GM21526 (cell line): ENCODE measurements at regions not wholly inside any gene's neighbourhood (a gene's known extent, or its start where the extent isn't known, plus 50 kb on each side); places are given as distances from the start of the nearest gene placed in this dataset.
"Not testable (repeated sequence)": the region's sequence is repeated elsewhere in the genome, so short reads cannot be mapped to it uniquely, and the experiment has no call there.

Experiments
- ATAC-seq: cut with Tn5 transposase; IDR thresholded peaks from one replicate; pipeline ENCODE4 v1.9.1; 2021; ENCODE audit warnings: moderate library complexity; ENCODE audit not compliant: unreplicated experiment, low FRiP score

DNA sequence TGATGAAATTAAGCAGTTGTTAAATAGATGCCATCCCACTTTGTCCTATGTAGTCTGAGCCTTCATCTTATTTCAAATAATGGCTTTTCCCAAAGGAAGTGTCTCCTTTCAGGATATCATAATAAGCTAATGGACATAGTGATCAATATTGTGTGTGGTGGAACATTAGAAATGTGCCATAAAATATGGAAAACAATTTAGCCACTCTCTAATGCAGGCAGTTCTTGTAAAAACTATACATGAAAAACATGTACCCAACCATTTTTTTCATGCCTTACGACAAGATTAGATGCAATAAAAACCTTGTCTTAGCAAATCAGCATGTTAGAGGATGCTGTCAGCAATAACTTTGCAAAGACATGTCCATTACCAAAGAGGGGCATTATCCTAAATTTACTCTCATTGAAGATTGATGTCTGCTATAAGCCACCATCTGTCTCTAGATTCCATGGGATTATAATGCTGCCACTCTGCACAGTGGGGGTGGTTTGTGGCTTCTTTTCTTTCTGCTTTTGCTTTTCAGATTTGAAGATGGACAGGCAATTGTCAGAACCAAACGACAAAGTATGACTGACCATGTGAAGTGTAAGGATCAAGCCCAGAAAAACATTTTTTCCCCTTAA, 724.0 kb upstream of the ZNF608 start:
- ATAC-seq = no peak

GRCh38 chr5:125476901-125477585, 730.6 kb upstream of the ZNF608 start:
- no peak for ATAC-seq

DNA sequence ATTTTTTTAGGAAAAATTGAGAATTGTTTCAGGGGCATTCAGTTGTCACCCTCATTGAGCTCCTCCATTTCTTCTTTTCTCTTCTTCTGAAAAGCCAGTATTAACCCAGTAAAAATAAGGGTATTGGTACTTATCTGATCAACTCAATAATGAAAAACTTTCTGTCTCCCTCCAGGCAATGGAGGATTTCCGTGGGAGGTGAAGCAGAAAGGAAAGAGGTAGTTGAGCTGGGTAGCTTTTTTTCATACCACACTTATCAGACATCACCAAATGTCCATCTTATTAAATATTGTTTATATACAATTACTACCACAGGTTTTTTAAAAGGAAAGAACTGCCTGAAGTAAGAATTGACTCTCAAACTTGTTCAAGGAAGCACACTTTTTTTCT, 731.1 kb upstream of the ZNF608 start:
- ATAC-seq = no peak

DNA sequence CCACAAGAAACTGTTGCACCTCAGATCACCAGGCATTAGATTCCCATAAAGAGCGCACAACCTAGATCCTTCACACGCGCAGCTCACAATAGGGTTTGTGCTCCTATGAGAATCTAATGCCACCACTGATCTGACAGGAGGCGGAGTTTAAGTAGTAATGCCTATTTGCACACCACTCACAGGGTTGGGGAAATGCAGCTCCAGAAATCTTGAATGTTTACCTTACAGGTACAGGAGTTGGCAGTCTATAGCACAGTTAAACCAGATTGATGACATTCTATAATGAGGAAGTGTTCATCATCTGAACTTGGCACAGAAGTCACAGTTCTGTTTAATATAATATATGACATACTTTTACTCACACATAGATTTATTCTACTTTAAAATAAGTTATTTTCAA, 732.2 kb upstream of the ZNF608 start:
- ATAC-seq = no peak

DNA sequence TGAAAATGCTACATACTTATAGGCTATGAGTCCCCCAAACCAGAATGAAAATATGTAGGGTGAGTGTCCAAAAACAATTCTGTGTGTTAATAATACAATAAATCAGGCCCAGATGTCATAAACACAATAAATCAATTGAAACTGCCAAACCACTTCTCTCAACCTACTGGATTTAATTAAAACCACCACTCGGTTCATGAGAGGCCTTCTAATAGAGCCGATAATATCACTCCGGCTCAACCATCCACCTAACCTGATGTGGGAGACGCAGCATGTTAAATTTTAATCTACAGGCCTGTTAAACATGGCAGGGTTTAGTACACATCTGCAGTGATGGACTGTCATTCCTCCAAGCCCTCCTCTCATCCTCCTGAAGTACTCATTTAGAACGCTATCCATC, 734.5 kb upstream of the ZNF608 start:
- no peak for ATAC-seq

GRCh38 chr5:125481506-125482465, 735.3 kb upstream of the ZNF608 start:
- ATAC-seq = no peak

DNA sequence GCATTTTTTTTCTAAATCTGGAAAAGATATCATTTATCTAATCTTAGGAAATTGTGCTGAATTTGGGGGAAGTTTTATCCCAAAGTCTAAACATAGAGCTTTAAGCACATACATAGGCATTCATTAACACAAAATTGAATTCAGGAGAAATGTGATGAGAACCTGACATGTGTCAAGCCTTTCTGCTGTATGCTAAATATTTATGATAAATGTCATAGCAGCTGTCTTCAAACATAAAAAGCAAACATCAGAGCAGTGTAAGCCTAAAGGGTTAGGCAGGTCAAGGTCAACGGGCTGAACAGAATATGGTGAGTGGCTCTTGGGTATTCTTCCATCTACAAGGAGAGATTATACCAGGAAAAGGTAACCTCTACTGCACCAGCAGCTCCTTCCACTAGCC, 737.2 kb upstream of the ZNF608 start:
- no peak for ATAC-seq

- ATAC-seq = no peak
Observed at GRCh38 chr5:125484272-125484741, 737.9 kb upstream of the ZNF608 start.

- no peak for ATAC-seq
Observed at GRCh38 chr5:125484742-125485641, 738.6 kb upstream of the ZNF608 start.

- no peak for ATAC-seq
Observed at GRCh38 chr5:125485771-125486170, 739.3 kb upstream of the ZNF608 start.

DNA sequence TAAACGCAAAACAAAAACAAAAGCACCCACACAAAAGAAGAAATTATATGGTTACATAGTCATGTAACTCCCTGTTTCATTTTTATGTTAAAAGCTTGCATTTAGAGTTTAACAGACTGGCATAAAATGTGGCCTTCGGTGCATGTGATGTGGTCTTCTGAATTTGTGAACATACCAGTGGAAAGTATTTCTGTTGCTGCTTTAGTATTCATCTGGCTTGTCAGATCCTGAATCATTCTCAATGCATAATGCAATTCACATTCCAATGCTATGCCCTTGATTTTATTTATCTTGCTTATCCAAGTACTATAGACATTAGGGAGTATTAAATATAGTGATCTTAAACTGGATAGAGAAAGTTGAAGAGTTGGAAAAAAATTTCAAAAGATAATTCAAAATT, 740.2 kb upstream of the ZNF608 start:
- ATAC-seq = no peak

GRCh38 chr5:125487231-125487630, 740.8 kb upstream of the ZNF608 start:
- no peak for ATAC-seq

- not testable (repeated sequence) for ATAC-seq
Observed at GRCh38 chr5:125487652-125488051, 741.2 kb upstream of the ZNF608 start.

DNA sequence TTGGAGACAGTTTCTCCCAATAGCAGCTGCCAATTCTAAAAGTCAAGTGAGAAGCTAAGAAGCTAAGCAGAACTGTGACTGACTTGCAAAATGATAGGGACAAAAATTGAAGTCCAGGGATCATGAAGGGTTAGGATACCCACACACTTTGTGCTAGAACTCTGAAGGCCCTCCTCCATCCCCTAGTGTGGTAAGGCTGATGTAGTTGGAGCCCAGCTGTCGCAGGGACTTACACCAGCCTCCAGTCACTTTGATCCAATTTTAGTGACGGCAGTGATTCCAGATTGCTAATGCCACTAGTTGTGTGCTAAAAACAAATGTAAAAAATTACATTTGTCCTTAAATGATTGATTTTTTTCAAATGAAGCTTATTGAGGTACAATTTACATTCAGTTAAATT, 742.7 kb upstream of the ZNF608 start:
- no peak for ATAC-seq

GRCh38 chr5:125491986-125492492, 745.6 kb upstream of the ZNF608 start:
- no peak for ATAC-seq

DNA sequence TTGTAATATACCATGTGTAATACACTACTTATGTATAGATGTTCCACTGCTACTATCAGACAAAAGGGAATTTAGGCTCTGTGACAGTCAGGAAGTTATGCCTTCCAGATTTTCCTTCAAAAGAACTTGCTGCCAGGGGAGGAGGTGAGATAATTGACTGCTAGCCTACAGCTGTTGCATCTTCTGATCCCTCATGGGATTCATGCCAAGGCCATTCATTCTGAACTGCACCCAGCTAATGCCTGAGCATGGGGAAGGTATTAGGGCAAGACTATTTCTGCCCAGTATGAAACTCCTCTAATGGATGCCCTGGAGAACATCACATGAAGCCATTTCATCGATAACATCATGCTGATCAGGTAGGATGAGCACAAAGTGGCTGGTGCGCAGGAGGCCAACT, 746.5 kb upstream of the ZNF608 start:
- no peak for ATAC-seq

DNA sequence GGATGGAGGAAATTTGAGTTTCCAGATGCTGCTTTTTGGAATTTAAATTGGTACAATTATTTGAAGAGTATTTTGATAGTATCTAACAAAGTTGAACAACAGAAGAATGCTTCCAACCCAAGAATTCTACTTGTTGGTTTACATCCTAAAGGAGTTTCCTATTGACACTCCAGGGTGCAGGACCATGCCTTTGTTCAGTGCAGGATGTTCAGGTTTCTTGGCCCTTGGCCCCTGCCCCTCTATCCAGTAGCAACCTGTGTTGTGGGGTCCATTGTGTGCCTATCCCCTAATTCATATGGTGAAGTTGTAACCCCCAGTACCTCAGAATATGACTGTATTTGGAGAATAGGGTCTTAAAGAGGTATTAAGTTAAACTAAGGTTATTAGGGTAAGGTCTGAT, 750.0 kb upstream of the ZNF608 start:
- ATAC-seq = no peak

- ATAC-seq = no peak
Observed at GRCh38 chr5:125497651-125498050, 751.2 kb upstream of the ZNF608 start.

DNA sequence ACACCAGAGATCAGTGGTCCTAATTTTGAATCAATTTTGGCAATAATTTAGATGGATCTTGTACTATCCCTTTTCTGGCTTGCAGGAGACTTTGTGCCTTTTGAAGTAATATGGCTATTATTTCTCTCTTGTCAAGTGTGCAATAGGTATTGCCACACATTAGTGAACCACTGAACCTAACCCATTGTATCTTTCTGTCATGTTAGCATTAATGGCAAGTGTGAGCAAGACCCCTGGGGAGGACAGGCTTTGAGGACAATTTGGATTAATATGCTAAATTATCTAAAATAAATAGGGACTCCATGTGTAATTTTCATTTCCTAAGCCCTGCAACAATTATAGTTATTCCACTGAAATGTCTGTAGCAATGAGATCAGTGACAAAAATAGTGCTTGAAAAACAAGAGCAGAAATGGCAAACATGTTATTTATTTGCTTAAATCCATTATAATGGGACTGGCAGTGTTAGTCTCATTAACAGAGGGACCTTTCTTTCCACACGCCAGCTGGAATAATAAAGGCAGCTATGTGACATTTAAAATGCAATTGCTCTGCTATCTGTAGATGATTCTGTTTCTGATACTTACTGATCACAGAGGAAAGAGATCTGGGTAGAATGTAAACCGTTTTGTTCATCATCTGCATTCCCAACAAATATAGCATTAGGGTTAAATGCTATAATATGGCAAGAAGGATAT, 753.3 kb upstream of the ZNF608 start:
- ATAC-seq = no peak
